ENCODE measurements at regions not wholly inside any gene's neighbourhood (a gene's known extent, or its start where the extent isn't known, plus 50 kb on each side); places are given as distances from the start of the nearest gene placed in this dataset.

DNA sequence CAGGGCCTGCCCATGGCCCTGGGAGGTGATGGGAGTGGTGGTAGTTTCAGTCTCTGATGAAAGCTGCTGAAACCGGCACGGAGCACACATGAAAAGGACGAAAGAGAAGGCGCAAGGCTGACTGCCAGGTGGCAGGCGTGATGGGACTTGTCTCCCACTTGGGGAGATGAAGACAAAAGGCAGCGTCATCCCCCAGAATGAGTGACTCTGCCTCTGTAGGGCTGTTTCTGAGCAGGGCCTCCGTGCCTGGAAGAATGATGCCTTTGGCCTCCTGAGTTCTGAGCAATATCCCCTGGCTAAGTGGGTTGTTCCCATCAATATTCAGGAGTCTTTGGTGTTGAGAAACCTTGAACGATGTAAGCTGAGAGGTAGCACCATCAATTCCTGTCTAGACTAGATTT, 237.8 kb downstream of the OPA1 start:
- TF ChIP-seq POLR2A (IDR thresholded peaks at IDR 0.05): no peak
- TF ChIP-seq, protein P1, sequence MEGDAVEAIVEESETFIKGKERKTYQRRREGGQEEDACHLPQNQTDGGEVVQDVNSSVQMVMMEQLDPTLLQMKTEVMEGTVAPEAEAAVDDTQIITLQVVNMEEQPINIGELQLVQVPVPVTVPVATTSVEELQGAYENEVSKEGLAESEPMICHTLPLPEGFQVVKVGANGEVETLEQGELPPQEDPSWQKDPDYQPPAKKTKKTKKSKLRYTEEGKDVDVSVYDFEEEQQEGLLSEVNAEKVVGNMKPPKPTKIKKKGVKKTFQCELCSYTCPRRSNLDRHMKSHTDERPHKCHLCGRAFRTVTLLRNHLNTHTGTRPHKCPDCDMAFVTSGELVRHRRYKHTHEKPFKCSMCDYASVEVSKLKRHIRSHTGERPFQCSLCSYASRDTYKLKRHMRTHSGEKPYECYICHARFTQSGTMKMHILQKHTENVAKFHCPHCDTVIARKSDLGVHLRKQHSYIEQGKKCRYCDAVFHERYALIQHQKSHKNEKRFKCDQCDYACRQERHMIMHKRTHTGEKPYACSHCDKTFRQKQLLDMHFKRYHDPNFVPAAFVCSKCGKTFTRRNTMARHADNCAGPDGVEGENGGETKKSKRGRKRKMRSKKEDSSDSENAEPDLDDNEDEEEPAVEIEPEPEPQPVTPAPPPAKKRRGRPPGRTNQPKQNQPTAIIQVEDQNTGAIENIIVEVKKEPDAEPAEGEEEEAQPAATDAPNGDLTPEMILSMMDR (IDR thresholded peaks at IDR 0.05): no peak
